EL (cell line): ENCODE measurements at regions not wholly inside any gene's neighbourhood (a gene's known extent, or its start where the extent isn't known, plus 50 kb on each side); places are given as distances from the start of the nearest gene placed in this dataset.
"Not testable (repeated sequence)": the region's sequence is repeated elsewhere in the genome, so short reads cannot be mapped to it uniquely, and the experiment has no call there.

Experiments used
- DNase-seq: peaks from one replicate; pipeline ENCODE4 v3.0.0-alpha.2; 2016

DNA sequence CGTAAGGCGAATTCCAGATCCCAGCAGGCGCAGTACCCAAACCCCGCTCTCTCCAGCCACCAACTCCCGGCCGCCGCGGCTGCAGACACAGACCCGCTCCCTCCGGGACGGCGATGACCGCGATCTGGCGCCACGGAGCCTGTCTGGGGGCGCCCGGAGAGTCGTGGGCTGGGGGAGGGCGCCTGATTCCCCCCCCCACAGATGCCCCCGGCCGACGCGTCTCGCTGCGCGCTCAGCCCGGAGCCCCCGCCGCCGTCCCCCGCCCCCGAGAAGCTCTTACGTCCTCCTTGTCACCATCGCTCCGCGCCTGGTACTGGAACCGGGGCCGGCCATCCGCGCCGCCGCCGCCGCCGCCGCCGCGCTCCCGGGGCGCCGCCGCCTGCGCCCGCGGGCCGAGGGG lies 173.6 kb downstream of the ATP6V0E2 start:
- DNase-seq: not testable (repeated sequence)

- not testable (repeated sequence) for DNase-seq
Observed at GRCh38 chr7:150047772-150048171, 174.0 kb downstream of the ATP6V0E2 start.

DNA sequence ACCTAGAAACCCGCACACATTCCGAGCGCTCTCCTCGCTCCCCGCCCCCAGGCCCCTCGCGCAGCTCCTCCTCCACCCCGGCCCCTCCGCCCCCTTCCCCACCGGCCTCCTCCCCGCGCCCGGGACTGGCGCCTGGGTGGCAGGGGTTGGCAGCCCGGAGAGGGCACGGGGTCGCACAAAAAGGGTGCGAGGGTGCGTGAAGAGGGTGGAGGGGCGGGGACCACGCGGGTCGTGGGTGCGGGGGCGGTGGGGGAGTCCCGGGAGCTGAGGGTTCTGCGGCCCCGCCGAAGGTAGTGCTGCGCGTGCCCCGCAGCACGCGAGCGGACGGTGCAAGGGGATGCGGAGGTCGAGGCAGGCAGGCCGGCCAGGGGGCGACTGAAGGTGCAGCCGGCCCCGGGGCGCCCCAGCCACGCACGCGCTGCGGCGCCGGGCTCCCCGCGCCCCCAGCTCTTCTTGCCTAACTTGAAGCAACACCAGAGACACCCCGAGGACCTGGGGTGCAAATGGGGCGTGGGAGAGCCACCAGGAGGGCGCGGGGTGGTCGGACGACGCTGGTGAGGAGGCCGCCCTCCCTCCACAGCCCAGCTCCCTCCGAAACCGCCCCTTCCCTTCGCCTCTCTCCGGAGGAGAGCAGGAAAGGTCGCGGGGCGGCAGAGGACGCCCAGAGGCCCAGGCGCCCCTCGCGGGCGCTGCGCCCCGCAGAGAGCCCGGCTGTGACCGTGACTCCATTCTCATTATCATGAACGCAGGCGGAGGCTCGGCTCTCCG lies 174.7 kb downstream of the ATP6V0E2 start:
- not testable (repeated sequence) for DNase-seq

DNA sequence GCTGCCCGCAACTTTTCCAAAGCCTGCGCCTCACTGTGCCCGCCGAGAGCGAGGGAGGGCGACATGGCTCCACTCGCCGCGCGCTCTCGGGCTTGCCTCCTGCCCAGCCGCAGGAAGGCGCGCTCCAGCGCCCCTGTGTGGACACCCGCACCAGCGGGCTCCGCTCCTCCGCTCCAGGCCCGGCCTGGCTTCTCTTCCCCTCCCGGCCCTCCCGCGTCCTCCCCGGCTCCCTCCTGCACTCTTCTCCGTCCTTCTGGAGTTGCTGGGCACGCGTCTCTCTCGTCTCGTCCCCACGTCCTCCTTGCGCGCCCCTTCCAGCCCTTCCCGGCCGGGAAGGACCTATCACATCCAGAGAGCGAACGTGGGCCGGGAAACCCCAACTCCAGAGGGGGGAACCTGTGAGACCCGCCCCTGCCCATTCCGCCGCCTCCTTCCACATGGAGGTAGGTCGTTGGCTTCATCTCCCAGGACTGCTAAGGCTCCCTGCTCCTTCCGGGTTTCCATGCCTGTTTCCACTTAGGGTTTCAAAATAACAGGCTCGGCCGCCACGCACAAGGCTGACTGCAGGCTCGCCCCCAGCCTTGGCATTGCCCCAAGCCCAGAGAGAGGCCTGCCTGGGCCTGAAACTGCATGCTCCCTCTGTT lies 175.4 kb downstream of the ATP6V0E2 start:
- not testable (repeated sequence) for DNase-seq

DNA sequence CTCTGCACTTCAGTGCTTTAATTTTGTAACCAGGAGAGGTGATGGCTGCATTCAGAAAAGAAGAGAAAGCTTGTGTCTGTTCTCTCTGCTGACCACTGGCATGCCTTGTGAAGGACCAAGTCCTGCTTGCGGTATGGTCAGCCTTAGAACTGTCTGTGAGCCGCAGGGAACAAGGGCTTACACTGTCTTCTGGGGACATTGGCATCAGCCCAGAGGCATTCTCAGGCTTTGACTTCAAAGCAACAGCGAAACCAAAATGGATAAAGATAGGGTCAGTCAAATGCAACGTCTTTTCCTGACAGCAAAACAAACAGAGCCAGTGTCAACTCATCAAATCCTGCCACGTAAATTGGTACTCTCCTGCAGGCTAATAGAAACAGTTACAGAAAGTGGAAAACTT lies 179.6 kb downstream of the ATP6V0E2 start:
- not testable (repeated sequence) for DNase-seq

GRCh38 chr7:150054242-150054641 lies 180.5 kb downstream of the ATP6V0E2 start:
- DNase-seq: not testable (repeated sequence)

- DNase-seq: not testable (repeated sequence)
Observed at GRCh38 chr7:150060259-150061221, 186.8 kb downstream of the ATP6V0E2 start.

DNA sequence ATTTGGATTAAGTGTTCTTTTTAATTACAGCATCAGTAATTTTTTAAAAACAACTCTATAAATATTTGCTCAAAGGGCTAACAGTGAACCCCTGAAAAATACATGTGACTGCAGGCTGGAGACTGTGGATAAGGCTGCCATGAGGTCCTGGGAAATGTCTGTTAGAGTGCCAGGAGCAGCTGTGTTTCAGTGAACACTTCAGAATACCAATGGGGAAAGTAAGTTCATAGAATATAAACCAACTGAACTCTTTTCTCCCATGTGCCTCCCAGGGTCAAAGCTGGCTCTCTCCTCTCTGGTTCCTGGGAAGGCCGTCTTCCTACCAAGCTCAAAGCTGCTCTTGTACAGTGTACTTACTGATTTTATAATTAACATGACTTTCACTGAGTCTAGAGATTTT lies 189.4 kb downstream of the ATP6V0E2 start:
- not testable (repeated sequence) for DNase-seq

GRCh38 chr7:150069555-150070313 lies 196.0 kb downstream of the ATP6V0E2 start:
- not testable (repeated sequence) for DNase-seq

- not testable (repeated sequence) for DNase-seq
Observed at GRCh38 chr7:150077543-150077942, 203.8 kb downstream of the ATP6V0E2 start.

DNA sequence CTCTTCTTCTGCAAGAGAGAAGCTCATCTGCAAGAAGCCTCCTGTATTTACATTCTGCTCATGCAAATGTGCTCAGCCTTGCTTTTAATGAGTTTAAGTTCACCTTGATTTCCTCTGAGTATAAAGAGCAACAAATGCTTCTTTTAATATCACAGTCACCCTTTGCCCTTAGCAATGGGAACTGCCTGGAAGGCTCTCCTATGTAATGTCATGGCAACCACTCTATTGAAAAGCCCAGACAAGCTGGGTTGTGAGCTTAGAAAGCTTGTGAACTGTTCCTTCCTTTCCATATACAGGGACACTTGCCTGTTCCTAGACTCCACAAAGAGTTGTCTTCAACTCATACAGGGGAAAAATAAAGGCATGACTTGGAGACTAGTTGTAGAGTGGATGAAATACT lies 208.1 kb downstream of the ATP6V0E2 start:
- DNase-seq: not testable (repeated sequence)

DNA sequence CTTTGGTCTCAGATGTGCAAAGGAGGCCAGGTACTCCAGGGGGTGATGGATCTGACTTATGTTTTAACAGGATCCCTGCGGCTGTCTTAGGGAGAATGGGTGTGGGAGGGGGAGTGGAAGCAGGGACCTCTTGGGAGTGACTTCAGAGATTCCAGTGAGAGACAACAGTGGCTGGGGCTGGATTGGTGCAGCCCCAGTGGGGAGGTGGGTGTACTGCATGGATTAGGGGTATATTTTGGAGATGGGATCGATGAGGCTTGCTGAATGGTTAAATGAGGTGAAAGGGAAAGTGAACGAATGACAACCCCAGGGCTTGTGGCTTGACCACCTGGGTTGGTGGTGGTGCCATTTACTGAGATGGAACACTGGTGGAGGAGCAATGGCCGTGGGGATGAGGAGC lies 211.0 kb downstream of the ATP6V0E2 start:
- DNase-seq: not testable (repeated sequence)

DNA sequence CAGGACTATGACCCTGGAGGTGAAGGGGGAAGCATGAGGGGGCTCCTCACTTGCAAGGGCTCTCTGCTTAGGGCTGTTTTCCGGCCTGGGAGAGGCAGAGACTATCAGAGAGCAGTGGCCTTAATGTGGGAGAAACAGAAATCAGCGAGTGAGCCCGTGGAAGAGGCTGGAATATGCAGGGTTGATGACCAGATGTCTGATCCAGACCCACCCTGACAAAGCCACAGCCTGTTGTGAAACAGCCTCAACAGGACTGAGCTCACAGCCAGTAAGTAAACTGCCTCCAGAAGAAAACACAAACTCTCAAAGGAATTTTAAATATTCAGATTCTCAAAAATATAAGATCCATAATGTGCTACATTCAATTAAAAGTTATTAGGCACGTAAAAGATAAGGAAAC lies 213.7 kb downstream of the ATP6V0E2 start:
- DNase-seq: not testable (repeated sequence)

GRCh38 chr7:150089139-150089538 lies 215.4 kb downstream of the ATP6V0E2 start:
- DNase-seq: not testable (repeated sequence)

DNA sequence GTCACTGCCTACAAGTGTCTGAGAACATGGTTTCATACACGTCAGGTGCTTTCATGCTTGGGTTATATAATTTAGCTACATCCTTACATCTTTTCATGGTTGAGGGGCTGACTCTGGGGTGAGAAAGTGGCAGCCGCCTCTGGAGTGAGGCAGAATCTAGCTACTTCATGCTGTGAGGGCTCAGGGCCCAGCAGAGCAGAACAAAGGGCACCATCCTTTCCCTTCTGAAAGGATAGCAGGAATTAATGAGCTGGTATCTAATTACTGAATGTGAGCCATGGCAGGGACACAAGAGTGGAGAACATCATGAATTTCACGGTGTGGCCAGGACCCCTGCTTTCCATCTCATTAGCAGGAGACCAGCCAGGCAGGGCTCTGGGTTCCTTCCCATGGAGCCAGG lies 217.0 kb downstream of the ATP6V0E2 start:
- not testable (repeated sequence) for DNase-seq

- DNase-seq: not testable (repeated sequence)
Observed at GRCh38 chr7:150093897-150094296, 220.1 kb downstream of the ATP6V0E2 start.

- not testable (repeated sequence) for DNase-seq
Observed at GRCh38 chr7:150096213-150096994, 222.6 kb downstream of the ATP6V0E2 start.

- DNase-seq: not testable (repeated sequence)
Observed at GRCh38 chr7:150098592-150098991, 224.6 kb upstream of the LRRC61 start.

DNA sequence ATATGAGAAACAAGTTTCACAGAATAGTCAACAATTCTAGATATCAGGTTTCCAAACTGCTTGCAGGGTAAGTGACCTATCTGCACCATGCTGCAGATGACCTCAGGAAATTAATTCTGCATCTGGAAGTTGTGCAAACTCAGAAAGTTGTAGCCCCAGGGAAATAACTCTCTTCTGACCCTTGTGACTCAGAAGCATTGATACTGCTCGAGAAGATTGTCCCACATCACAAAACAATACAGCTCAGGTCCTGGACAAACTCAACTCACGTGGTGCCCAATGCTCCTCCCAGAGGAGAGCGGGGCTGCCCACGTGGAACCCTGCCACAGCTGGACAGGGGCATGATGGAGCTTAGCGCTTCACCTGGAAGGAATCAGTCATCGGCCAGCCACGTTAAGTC lies 221.9 kb upstream of the LRRC61 start:
- DNase-seq: not testable (repeated sequence)

- DNase-seq: not testable (repeated sequence)
Observed at GRCh38 chr7:150107283-150107682, 215.9 kb upstream of the LRRC61 start.

DNA sequence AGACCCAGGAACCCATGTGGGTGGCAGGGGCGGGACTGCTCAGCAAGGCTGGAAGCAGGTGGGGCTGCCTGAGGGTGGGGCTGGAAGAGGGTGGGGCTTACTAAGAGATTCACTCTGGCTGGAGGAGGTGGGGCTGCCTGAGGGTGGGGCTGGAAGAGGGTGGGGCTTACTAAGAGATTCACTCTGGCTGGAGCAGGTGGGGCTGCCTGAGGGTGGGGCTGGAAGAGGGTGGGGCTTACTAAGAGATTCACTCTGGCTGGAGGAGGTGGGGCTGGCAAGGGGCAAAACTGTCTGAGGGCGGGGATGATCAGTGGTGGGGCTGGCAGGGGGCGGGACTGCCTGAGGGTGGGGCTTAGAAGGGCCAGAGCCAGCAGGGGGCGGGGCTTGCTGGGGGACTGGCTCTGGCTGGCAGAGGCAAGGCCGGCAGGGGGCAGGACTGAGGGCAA lies 212.8 kb upstream of the LRRC61 start:
- not testable (repeated sequence) for DNase-seq
